GM13976 (cell line): ENCODE measurements at regions not wholly inside any gene's neighbourhood (a gene's known extent, or its start where the extent isn't known, plus 50 kb on each side); places are given as distances from the start of the nearest gene placed in this dataset.

Experiments
- DNase-seq: peaks from one replicate; pipeline ENCODE4 v3.0.0; 2012; ENCODE audit warnings: low spot score
- CTCF ChIP-seq: IDR thresholded peaks from 2 replicates; pipeline ENCODE4 v1.5.1; 2012; ENCODE audit warnings: borderline replicate concordance, mild to moderate bottlenecking; ENCODE audit not compliant: insufficient read depth; ENCODE audit errors: extremely low read depth, missing control alignments, control extremely low read depth
- in situ Hi-C: fragments of 300-500 bp; cut with MboI; formaldehyde crosslinking; loops from one replicate; pipeline ENCODE4 v1.12.0; 2022; ENCODE audit warnings: low sequenced_read_pairs, mixed read lengths, inconsistent platforms; ENCODE audit not compliant: unreplicated experiment

GRCh38 chr2:181228661-181229060 is 228.5 kb upstream of the ITGA4 start:
- in situ Hi-C loops = no loop called here
- no peak for DNase-seq
- TF ChIP-seq CTCF = no peak

- no peak for TF ChIP-seq CTCF
- in situ Hi-C loops = loop anchor here (10.0 kb wide), 1 partner anchor 126 kb away; no protein-coding TSS in a partner anchor
- DNase-seq = no peak
Observed at GRCh38 chr2:181231151-181231550, 226.0 kb upstream of the ITGA4 start.

- no peak for TF ChIP-seq CTCF
- no peak for DNase-seq
- in situ Hi-C loops = loop anchor here (10.0 kb wide), 1 partner anchor 127 kb away; no protein-coding TSS in a partner anchor
Observed at GRCh38 chr2:181231886-181232621, 225.1 kb upstream of the ITGA4 start.

GRCh38 chr2:181234487-181234891 is 222.7 kb upstream of the ITGA4 start:
- in situ Hi-C loops = loop anchor here (10.0 kb wide), 1 partner anchor 130 kb away; no protein-coding TSS in a partner anchor
- TF ChIP-seq CTCF = no peak
- no peak for DNase-seq

- TF ChIP-seq CTCF = no peak
- DNase-seq = no peak
- in situ Hi-C loops = loop anchor here (10.0 kb wide), 1 partner anchor 130 kb away; no protein-coding TSS in a partner anchor
Observed at GRCh38 chr2:181235011-181235410, 222.2 kb upstream of the ITGA4 start.

- in situ Hi-C loops = loop anchor here (10.0 kb wide), 1 partner anchor 131 kb away; no protein-coding TSS in a partner anchor
- no peak for TF ChIP-seq CTCF
- DNase-seq = peak; percentile 44
Observed at GRCh38 chr2:181235683-181236459, 221.3 kb upstream of the ITGA4 start.
